ENCODE measurements at regions not wholly inside any gene's neighbourhood (a gene's known extent, or its start where the extent isn't known, plus 50 kb on each side); places are given as distances from the start of the nearest gene placed in this dataset.

- DNase-seq: no peak
- H3K4me1 ChIP-seq (ENCODE audit: control insufficient read depth, insufficient read depth, low read length): no peaks in the 10 kb centered on the region
- ATAC-seq: no peak
- H3K9me3 ChIP-seq (ENCODE audit: control insufficient read depth, low read length): no peaks in the 10 kb centered on the region
- H3K4me3 ChIP-seq (ENCODE audit: low read length): no peak overlapping the region
- intact Hi-C loops (cut with DNase I): no loop called here
- WGBS: 94% methylated on average over 2 of the region's 2 CpGs
- H3K27me3 ChIP-seq (ENCODE audit: control insufficient read depth, insufficient read depth): no peaks in the 10 kb centered on the region
- H3K27ac ChIP-seq (ENCODE audit: low read length): no peak overlapping the region
Observed at GRCh38 chr12:62127516-62127915, 132.7 kb upstream of the USP15 start.

GRCh38 chr12:62128175-62128975 lies 131.8 kb upstream of the USP15 start:
- ATAC-seq: no peak
- 42% methylated on average over 7 of the region's 7 CpGs for WGBS
- H3K9me3 ChIP-seq (ENCODE audit: control insufficient read depth, low read length): no peaks in the 10 kb centered on the region
- no peak for DNase-seq
- no peak overlapping the region for H3K4me3 ChIP-seq (ENCODE audit: low read length)
- H3K27me3 ChIP-seq (ENCODE audit: control insufficient read depth, insufficient read depth): no peaks in the 10 kb centered on the region
- H3K4me1 ChIP-seq (ENCODE audit: control insufficient read depth, insufficient read depth, low read length): no peaks in the 10 kb centered on the region
- no peak overlapping the region for H3K27ac ChIP-seq (ENCODE audit: low read length)
- intact Hi-C loops (cut with DNase I): no loop called here

GRCh38 chr12:62129291-62129690 lies 130.9 kb upstream of the USP15 start:
- Histone ChIP-seq H3K27ac (ENCODE audit: low read length) (no peak overlapping the region), H3K9me3 (ENCODE audit: control insufficient read depth, low read length) (no peaks in the 10 kb centered on the region), H3K27me3 (ENCODE audit: control insufficient read depth, insufficient read depth) (no peaks in the 10 kb centered on the region), H3K4me3 (ENCODE audit: low read length) (no peak overlapping the region), H3K4me1 (ENCODE audit: control insufficient read depth, insufficient read depth, low read length) (no peaks in the 10 kb centered on the region)
- DNase-seq (no peak), ATAC-seq (no peak)
- intact Hi-C loops (cut with DNase I): no loop called here
- WGBS: 63% methylated on average over 4 of the region's 4 CpGs

GRCh38 chr12:62130402-62130801 lies 129.8 kb upstream of the USP15 start:
- ATAC-seq (no peak), DNase-seq (no peak)
- Histone ChIP-seq H3K9me3 (ENCODE audit: control insufficient read depth, low read length) (no peaks in the 10 kb centered on the region), H3K4me3 (ENCODE audit: low read length) (no peak overlapping the region), H3K4me1 (ENCODE audit: control insufficient read depth, insufficient read depth, low read length) (no peaks in the 10 kb centered on the region), H3K27me3 (ENCODE audit: control insufficient read depth, insufficient read depth) (no peaks in the 10 kb centered on the region), H3K27ac (ENCODE audit: low read length) (no peak overlapping the region)
- WGBS: 77% methylated on average over 3 of the region's 3 CpGs
- intact Hi-C loops (cut with DNase I): no loop called here

- H3K27me3 ChIP-seq (ENCODE audit: control insufficient read depth, insufficient read depth): no peaks in the 10 kb centered on the region
- ATAC-seq (no peak), DNase-seq (no peak)
- no peak overlapping the region for H3K4me3 ChIP-seq (ENCODE audit: low read length)
- no peaks in the 10 kb centered on the region for H3K4me1 ChIP-seq (ENCODE audit: control insufficient read depth, insufficient read depth, low read length)
- no peaks in the 10 kb centered on the region for H3K9me3 ChIP-seq (ENCODE audit: control insufficient read depth, low read length)
- intact Hi-C loops (cut with DNase I): no loop called here
- WGBS: 79% methylated on average over 6 of the region's 6 CpGs
- H3K27ac ChIP-seq (ENCODE audit: low read length): no peak overlapping the region
Observed at GRCh38 chr12:62130834-62131552, 129.2 kb upstream of the USP15 start.

GRCh38 chr12:62133440-62133839 lies 126.8 kb upstream of the USP15 start:
- intact Hi-C loops (cut with DNase I): no loop called here
- DNase-seq (no peak), ATAC-seq (no peak)
- Histone ChIP-seq H3K27ac (ENCODE audit: low read length) (no peak overlapping the region), H3K9me3 (ENCODE audit: control insufficient read depth, low read length) (no peaks in the 10 kb centered on the region), H3K4me3 (ENCODE audit: low read length) (no peak overlapping the region), H3K27me3 (ENCODE audit: control insufficient read depth, insufficient read depth) (no peaks in the 10 kb centered on the region), H3K4me1 (ENCODE audit: control insufficient read depth, insufficient read depth, low read length) (no peaks in the 10 kb centered on the region)
- WGBS: 84% methylated on average over 2 of the region's 2 CpGs

- 83% methylated on average over 3 of the region's 3 CpGs for WGBS
- intact Hi-C loops (cut with DNase I): no loop called here
- no peak overlapping the region for H3K4me3 ChIP-seq (ENCODE audit: low read length)
- H3K27me3 ChIP-seq (ENCODE audit: control insufficient read depth, insufficient read depth): no peaks in the 10 kb centered on the region
- no peaks in the 10 kb centered on the region for H3K9me3 ChIP-seq (ENCODE audit: control insufficient read depth, low read length)
- DNase-seq (no peak), ATAC-seq (no peak)
- H3K27ac ChIP-seq (ENCODE audit: low read length): no peak overlapping the region
- no peaks in the 10 kb centered on the region for H3K4me1 ChIP-seq (ENCODE audit: control insufficient read depth, insufficient read depth, low read length)
Observed at GRCh38 chr12:62135553-62136200, 124.5 kb upstream of the USP15 start.

- 86% methylated on average over 2 of the region's 2 CpGs for WGBS
- no peaks in the 10 kb centered on the region for H3K27me3 ChIP-seq (ENCODE audit: control insufficient read depth, insufficient read depth)
- H3K4me3 ChIP-seq (ENCODE audit: low read length): no peak overlapping the region
- intact Hi-C loops (cut with DNase I): no loop called here
- no peaks in the 10 kb centered on the region for H3K9me3 ChIP-seq (ENCODE audit: control insufficient read depth, low read length)
- ATAC-seq (no peak), DNase-seq (no peak)
- H3K4me1 ChIP-seq (ENCODE audit: control insufficient read depth, insufficient read depth, low read length): no peaks in the 10 kb centered on the region
- no peak overlapping the region for H3K27ac ChIP-seq (ENCODE audit: low read length)
Observed at GRCh38 chr12:62136496-62136895, 123.7 kb upstream of the USP15 start.

GRCh38 chr12:62138527-62138926 lies 121.7 kb upstream of the USP15 start:
- Histone ChIP-seq H3K27ac (ENCODE audit: low read length) (no peak overlapping the region), H3K9me3 (ENCODE audit: control insufficient read depth, low read length) (no peaks in the 10 kb centered on the region), H3K4me3 (ENCODE audit: low read length) (no peak overlapping the region), H3K4me1 (ENCODE audit: control insufficient read depth, insufficient read depth, low read length) (no peaks in the 10 kb centered on the region), H3K27me3 (ENCODE audit: control insufficient read depth, insufficient read depth) (no peaks in the 10 kb centered on the region)
- DNase-seq (no peak), ATAC-seq (no peak)
- WGBS: 62% methylated on average over 2 of the region's 2 CpGs
- intact Hi-C loops (cut with DNase I): no loop called here

GRCh38 chr12:62146318-62146717 lies 113.9 kb upstream of the USP15 start:
- H3K27me3 ChIP-seq (ENCODE audit: control insufficient read depth, insufficient read depth): no peaks in the 10 kb centered on the region
- H3K27ac ChIP-seq (ENCODE audit: low read length): no peak overlapping the region
- DNase-seq (no peak), ATAC-seq (no peak)
- no peaks in the 10 kb centered on the region for H3K9me3 ChIP-seq (ENCODE audit: control insufficient read depth, low read length)
- H3K4me3 ChIP-seq (ENCODE audit: low read length): no peak overlapping the region
- no peaks in the 10 kb centered on the region for H3K4me1 ChIP-seq (ENCODE audit: control insufficient read depth, insufficient read depth, low read length)
- intact Hi-C loops (cut with DNase I): no loop called here
- WGBS: 58% methylated on average over 3 of the region's 3 CpGs

GRCh38 chr12:62158013-62158412 lies 102.2 kb upstream of the USP15 start:
- Histone ChIP-seq H3K27me3 (ENCODE audit: control insufficient read depth, insufficient read depth) (no peaks in the 10 kb centered on the region), H3K4me3 (ENCODE audit: low read length) (no peak overlapping the region), H3K9me3 (ENCODE audit: control insufficient read depth, low read length) (no peaks in the 10 kb centered on the region), H3K27ac (ENCODE audit: low read length) (no peak overlapping the region), H3K4me1 (ENCODE audit: control insufficient read depth, insufficient read depth, low read length) (no peaks in the 10 kb centered on the region)
- ATAC-seq: no peak
- intact Hi-C loops (cut with DNase I): no loop called here
- no peak for DNase-seq
